HEK293 (cell line): ENCODE measurements at regions not wholly inside any gene's neighbourhood (a gene's known extent, or its start where the extent isn't known, plus 50 kb on each side); places are given as distances from the start of the nearest gene placed in this dataset.

ENCODE experiments used
- CTCF ChIP-seq: fragments of 450-650 bp; formaldehyde crosslinking; IDR thresholded peaks from 2 replicates; pipeline ENCODE4 v1.5.1; 2016; ENCODE audit warnings: missing biosample characterization, missing genetic modification characterization
- KLF8 ChIP-seq: fragments of 450-650 bp; formaldehyde crosslinking; IDR thresholded peaks from 2 replicates; pipeline ENCODE4 v1.5.1; 2016; ENCODE audit warnings: missing biosample characterization, missing genetic modification characterization
- SP7 ChIP-seq: fragments of 450-650 bp; formaldehyde crosslinking; IDR thresholded peaks from 2 replicates; pipeline ENCODE4 v1.5.1; 2016; ENCODE audit warnings: missing biosample characterization, missing genetic modification characterization
- YY1 ChIP-seq: fragments of 450-650 bp; formaldehyde crosslinking; IDR thresholded peaks from 2 replicates; pipeline ENCODE4 v1.5.1; 2018; ENCODE audit warnings: missing biosample characterization, missing genetic modification characterization
- ZBTB21 ChIP-seq: fragments of 450-650 bp; formaldehyde crosslinking; IDR thresholded peaks from 2 replicates; pipeline ENCODE4 v1.5.1; 2017; ENCODE audit warnings: missing biosample characterization, missing genetic modification characterization
- ZBTB26 ChIP-seq: fragments of 450-650 bp; formaldehyde crosslinking; optimal IDR thresholded peaks from 2 replicates; pipeline ENCODE3; 2016; ENCODE audit warnings: missing biosample characterization, mild to moderate bottlenecking, missing genetic modification characterization
- ZNF2 ChIP-seq: fragments of 450-650 bp; formaldehyde crosslinking; IDR thresholded peaks from 2 replicates; pipeline ENCODE4 v1.5.1; 2016; ENCODE audit warnings: missing biosample characterization, missing genetic modification characterization
- ZNF266 ChIP-seq: fragments of 450-650 bp; formaldehyde crosslinking; IDR thresholded peaks from 2 replicates; pipeline ENCODE4 v1.5.1; 2016; ENCODE audit warnings: missing biosample characterization, missing genetic modification characterization, low read depth
- ZNF335 ChIP-seq: fragments of 450-650 bp; formaldehyde crosslinking; conservative IDR thresholded peaks from 2 replicates; pipeline ENCODE4 v1.5.1; 2016; ENCODE audit warnings: missing biosample characterization, missing genetic modification characterization
- ZNF37A ChIP-seq: fragments of 450-650 bp; IDR thresholded peaks from 2 replicates; pipeline ENCODE4 v1.5.1; 2018; ENCODE audit warnings: missing biosample characterization, missing genetic modification characterization
- ZNF501 ChIP-seq: fragments of 450-650 bp; formaldehyde crosslinking; IDR thresholded peaks from 2 replicates; pipeline ENCODE4 v1.5.1; 2016; ENCODE audit warnings: missing biosample characterization, missing genetic modification characterization
- ZNF561 ChIP-seq: fragments of 450-650 bp; IDR thresholded peaks from 2 replicates; pipeline ENCODE4 v1.5.1; 2018; ENCODE audit warnings: missing biosample characterization, missing genetic modification characterization, borderline replicate concordance
- TF ChIP-seq, protein P1 (sequence below): fragments of 450-650 bp; formaldehyde crosslinking; IDR thresholded peaks from 2 replicates; pipeline ENCODE4; 2016; ENCODE audit warnings: missing biosample characterization, missing genetic modification characterization
- TF ChIP-seq, protein P2 (sequence below): fragments of 450-650 bp; formaldehyde crosslinking; IDR thresholded peaks from 2 replicates; pipeline ENCODE4 v1.5.1; 2016; ENCODE audit warnings: missing biosample characterization, missing genetic modification characterization
- TF ChIP-seq, protein P3 (sequence below): fragments of 450-650 bp; formaldehyde crosslinking; IDR thresholded peaks from 2 replicates; pipeline ENCODE4 v1.5.1; 2017; ENCODE audit warnings: missing biosample characterization, missing genetic modification characterization
- TF ChIP-seq, protein P4 (sequence below): fragments of 450-650 bp; formaldehyde crosslinking; IDR thresholded peaks from 2 replicates; pipeline ENCODE4 v1.5.1; 2016; ENCODE audit warnings: missing biosample characterization, missing genetic modification characterization
- TF ChIP-seq, protein P5 (sequence below): fragments of 450-650 bp; formaldehyde crosslinking; IDR thresholded peaks from 2 replicates; pipeline ENCODE4 v1.5.1; 2016; ENCODE audit warnings: missing biosample characterization, missing genetic modification characterization, borderline replicate concordance

DNA sequence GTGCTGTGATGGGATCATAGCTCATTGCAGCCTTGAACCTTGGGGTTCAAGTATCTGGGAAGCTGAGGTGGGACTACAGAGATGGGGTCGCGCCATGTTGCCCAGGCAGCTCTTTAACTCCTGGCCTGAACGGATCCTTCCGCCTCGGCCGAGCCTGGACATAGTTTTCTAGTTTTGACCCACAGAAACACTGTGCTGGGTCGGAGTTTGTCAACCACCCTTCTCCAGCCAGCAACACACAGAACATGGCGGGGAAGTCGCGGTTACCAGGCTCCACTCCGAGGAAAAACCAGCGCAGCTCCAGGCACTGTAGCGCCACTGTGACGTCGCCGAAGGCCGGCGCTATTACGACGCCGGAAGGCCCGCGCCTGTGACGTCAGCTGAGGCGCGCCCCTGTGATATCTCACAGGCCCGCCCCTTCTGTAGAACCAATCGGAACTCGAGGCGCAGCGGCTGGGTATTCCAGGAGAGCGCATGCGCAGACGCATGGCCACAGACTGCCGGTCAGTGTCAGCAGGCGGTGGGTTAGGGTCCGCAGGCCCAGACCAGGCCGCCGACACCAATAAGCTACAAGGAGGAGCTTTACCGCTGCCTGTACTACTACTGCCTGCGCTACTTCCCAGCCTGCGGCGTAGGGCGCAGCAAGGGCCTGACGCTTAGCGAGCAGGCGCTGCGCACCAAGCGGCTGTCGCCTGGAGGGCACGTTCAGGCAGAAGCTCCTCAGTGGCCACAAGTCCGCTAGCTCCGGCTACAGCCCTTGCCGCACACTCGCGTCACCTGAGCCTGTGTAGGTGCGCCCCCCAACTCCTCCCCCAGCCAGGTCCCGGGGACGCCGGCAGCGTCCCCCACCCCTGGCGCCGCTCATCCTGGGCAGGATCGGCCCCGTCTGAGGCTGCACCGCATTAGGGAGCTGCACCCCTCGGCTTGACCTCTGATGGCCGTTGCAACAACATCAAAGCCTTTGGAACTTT is 135.2 kb upstream of the KCTD7 start (continued):
- TF ChIP-seq ZBTB26 (tag by site-specific recombination), result peak; percentile 86
- 0 out of 2 replicates have a peak, but pooled peaks have one; percentile 24 for TF ChIP-seq ZNF561
- TF ChIP-seq KLF8, result peak; percentile 47
- TF ChIP-seq, protein P1, sequence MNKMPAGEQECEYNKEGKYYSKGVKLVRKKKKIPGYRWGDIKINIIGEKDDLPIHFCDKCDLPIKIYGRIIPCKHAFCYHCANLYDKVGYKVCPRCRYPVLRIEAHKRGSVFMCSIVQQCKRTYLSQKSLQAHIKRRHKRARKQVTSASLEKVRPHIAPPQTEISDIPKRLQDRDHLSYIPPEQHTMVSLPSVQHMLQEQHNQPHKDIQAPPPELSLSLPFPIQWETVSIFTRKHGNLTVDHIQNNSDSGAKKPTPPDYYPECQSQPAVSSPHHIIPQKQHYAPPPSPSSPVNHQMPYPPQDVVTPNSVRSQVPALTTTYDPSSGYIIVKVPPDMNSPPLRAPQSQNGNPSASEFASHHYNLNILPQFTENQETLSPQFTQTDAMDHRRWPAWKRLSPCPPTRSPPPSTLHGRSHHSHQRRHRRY (tag by site-specific recombination), result no peak
- TF ChIP-seq, protein P2, sequence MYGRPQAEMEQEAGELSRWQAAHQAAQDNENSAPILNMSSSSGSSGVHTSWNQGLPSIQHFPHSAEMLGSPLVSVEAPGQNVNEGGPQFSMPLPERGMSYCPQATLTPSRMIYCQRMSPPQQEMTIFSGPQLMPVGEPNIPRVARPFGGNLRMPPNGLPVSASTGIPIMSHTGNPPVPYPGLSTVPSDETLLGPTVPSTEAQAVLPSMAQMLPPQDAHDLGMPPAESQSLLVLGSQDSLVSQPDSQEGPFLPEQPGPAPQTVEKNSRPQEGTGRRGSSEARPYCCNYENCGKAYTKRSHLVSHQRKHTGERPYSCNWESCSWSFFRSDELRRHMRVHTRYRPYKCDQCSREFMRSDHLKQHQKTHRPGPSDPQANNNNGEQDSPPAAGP (tag by site-specific recombination), result no peak
- TF ChIP-seq ZNF266 (tag by site-specific recombination), result no peak
- TF ChIP-seq, protein P3, sequence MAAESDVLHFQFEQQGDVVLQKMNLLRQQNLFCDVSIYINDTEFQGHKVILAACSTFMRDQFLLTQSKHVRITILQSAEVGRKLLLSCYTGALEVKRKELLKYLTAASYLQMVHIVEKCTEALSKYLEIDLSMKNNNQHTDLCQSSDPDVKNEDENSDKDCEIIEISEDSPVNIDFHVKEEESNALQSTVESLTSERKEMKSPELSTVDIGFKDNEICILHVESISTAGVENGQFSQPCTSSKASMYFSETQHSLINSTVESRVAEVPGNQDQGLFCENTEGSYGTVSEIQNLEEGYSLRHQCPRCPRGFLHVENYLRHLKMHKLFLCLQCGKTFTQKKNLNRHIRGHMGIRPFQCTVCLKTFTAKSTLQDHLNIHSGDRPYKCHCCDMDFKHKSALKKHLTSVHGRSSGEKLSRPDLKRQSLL (tag by site-specific recombination), result peak; percentile 68; the same call in 1 of the 2 replicates
- TF ChIP-seq CTCF (tag by site-specific recombination), result peak; percentile 59; the same call in 1 of the 2 replicates
- TF ChIP-seq, protein P4, sequence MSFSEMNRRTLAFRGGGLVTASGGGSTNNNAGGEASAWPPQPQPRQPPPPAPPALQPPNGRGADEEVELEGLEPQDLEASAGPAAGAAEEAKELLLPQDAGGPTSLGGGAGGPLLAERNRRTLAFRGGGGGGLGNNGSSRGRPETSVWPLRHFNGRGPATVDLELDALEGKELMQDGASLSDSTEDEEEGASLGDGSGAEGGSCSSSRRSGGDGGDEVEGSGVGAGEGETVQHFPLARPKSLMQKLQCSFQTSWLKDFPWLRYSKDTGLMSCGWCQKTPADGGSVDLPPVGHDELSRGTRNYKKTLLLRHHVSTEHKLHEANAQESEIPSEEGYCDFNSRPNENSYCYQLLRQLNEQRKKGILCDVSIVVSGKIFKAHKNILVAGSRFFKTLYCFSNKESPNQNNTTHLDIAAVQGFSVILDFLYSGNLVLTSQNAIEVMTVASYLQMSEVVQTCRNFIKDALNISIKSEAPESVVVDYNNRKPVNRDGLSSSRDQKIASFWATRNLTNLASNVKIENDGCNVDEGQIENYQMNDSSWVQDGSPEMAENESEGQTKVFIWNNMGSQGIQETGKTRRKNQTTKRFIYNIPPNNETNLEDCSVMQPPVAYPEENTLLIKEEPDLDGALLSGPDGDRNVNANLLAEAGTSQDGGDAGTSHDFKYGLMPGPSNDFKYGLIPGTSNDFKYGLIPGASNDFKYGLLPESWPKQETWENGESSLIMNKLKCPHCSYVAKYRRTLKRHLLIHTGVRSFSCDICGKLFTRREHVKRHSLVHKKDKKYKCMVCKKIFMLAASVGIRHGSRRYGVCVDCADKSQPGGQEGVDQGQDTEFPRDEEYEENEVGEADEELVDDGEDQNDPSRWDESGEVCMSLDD, result peak; percentile 86
- TF ChIP-seq, protein P5, sequence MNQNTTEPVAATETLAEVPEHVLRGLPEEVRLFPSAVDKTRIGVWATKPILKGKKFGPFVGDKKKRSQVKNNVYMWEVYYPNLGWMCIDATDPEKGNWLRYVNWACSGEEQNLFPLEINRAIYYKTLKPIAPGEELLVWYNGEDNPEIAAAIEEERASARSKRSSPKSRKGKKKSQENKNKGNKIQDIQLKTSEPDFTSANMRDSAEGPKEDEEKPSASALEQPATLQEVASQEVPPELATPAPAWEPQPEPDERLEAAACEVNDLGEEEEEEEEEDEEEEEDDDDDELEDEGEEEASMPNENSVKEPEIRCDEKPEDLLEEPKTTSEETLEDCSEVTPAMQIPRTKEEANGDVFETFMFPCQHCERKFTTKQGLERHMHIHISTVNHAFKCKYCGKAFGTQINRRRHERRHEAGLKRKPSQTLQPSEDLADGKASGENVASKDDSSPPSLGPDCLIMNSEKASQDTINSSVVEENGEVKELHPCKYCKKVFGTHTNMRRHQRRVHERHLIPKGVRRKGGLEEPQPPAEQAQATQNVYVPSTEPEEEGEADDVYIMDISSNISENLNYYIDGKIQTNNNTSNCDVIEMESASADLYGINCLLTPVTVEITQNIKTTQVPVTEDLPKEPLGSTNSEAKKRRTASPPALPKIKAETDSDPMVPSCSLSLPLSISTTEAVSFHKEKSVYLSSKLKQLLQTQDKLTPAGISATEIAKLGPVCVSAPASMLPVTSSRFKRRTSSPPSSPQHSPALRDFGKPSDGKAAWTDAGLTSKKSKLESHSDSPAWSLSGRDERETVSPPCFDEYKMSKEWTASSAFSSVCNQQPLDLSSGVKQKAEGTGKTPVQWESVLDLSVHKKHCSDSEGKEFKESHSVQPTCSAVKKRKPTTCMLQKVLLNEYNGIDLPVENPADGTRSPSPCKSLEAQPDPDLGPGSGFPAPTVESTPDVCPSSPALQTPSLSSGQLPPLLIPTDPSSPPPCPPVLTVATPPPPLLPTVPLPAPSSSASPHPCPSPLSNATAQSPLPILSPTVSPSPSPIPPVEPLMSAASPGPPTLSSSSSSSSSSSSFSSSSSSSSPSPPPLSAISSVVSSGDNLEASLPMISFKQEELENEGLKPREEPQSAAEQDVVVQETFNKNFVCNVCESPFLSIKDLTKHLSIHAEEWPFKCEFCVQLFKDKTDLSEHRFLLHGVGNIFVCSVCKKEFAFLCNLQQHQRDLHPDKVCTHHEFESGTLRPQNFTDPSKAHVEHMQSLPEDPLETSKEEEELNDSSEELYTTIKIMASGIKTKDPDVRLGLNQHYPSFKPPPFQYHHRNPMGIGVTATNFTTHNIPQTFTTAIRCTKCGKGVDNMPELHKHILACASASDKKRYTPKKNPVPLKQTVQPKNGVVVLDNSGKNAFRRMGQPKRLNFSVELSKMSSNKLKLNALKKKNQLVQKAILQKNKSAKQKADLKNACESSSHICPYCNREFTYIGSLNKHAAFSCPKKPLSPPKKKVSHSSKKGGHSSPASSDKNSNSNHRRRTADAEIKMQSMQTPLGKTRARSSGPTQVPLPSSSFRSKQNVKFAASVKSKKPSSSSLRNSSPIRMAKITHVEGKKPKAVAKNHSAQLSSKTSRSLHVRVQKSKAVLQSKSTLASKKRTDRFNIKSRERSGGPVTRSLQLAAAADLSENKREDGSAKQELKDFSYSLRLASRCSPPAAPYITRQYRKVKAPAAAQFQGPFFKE (tag by site-specific recombination), result no peak
- TF ChIP-seq SP7 (tag by site-specific recombination), result peak; percentile 63; the same call in 1 of the 2 replicates
- TF ChIP-seq ZNF2 (tag by site-specific recombination), result peak; percentile 41; the same call in 1 of the 2 replicates
- peak; percentile 74; the same call in 1 of the 2 replicates for TF ChIP-seq YY1 (tag by site-specific recombination)
- peak; percentile 91 for TF ChIP-seq ZNF335 (tag by site-specific recombination)
- no peak for TF ChIP-seq ZNF37A
- peak; percentile 100 for TF ChIP-seq ZBTB21 (tag by site-specific recombination)
- TF ChIP-seq ZNF501 (tag by site-specific recombination), result no peak; the same call in 1 of the 2 replicates
